A673 (cell line): ENCODE measurements at regions not wholly inside any gene's neighbourhood (a gene's known extent, or its start where the extent isn't known, plus 50 kb on each side); places are given as distances from the start of the nearest gene placed in this dataset.

Source experiments
- BruUV-seq: library from RNA; stranded (reverse); fragments of 400-500 nt; replicated peaks from 2 replicates; lab custom pipeline; 2021; lab: Mats Ljungman, UMichigan
- CTCF ChIA-PET: fragments of 300-600 bp; sonication (Branson Sonifier 250); formaldehyde crosslinking; loops from one replicate; lab custom pipeline; 2022; ENCODE audit warnings: antibody characterized with exemption; lab: Charles Lee
- POLR2A ChIA-PET: fragments of 300-600 bp; sonication (Branson Sonifier 250); formaldehyde crosslinking; loops from one replicate; lab custom pipeline; 2022; ENCODE audit warnings: antibody characterized with exemption; ENCODE audit not compliant: low non-redundant PET; lab: Charles Lee
- DNase-seq: peaks from one replicate; pipeline ENCODE4 v3.0.0-alpha.2; 2015; ENCODE audit warnings: low spot score
- H3K27ac ChIP-seq: fragments of 200-600 bp; sonication (generic); 2 replicates; pipeline ENCODE4 v1.5.1; 2016; ENCODE audit warnings: mixed run types, low read depth, mild to moderate bottlenecking, mixed read lengths, antibody characterized with exemption, low read length; ENCODE audit not compliant: poor library complexity, severe bottlenecking
- H3K27me3 ChIP-seq: fragments of 200-600 bp; sonication (generic); replicated peaks from 2 replicates; pipeline ENCODE4 v1.6.1; 2017; ENCODE audit warnings: mixed run types, low read depth, mild to moderate bottlenecking, mixed read lengths, antibody characterized with exemption, low read length; ENCODE audit not compliant: insufficient read depth, poor library complexity
- H3K36me3 ChIP-seq: fragments of 200-600 bp; sonication (generic); 2 replicates; pipeline ENCODE4 v1.6.1; 2016; ENCODE audit warnings: mixed run types, mild to moderate bottlenecking, mixed read lengths, antibody characterized with exemption, low read length; ENCODE audit not compliant: insufficient read depth, poor library complexity, severe bottlenecking
- H3K4me1 ChIP-seq: fragments of 200-600 bp; sonication (generic); 2 replicates; pipeline ENCODE4 v1.6.1; 2017; ENCODE audit warnings: mixed run types, mild to moderate bottlenecking, mixed read lengths, antibody characterized with exemption, low read length; ENCODE audit not compliant: insufficient read depth, poor library complexity, severe bottlenecking
- H3K4me3 ChIP-seq: fragments of 200-600 bp; sonication (generic); 2 replicates; pipeline ENCODE4 v1.5.1; 2016; ENCODE audit warnings: low read depth, mixed run types, mild to moderate bottlenecking, mixed read lengths, low read length; ENCODE audit not compliant: poor library complexity, severe bottlenecking
- H3K9me3 ChIP-seq: fragments of 200-600 bp; sonication (generic); 2 replicates; pipeline ENCODE4 v1.6.1; 2016; ENCODE audit warnings: mixed run types, low read depth, mild to moderate bottlenecking, mixed read lengths, antibody characterized with exemption, low read length; ENCODE audit not compliant: poor library complexity, severe bottlenecking
- CTCF ChIP-seq: fragments of 300-800, 200-600 bp; sonication (generic); conservative IDR thresholded peaks from 2 replicates; pipeline ENCODE4 v1.5.1; 2017; ENCODE audit warnings: low read depth, mild to moderate bottlenecking, antibody characterized with exemption, low read length, moderate library complexity, mixed read lengths
- EZH2 ChIP-seq: fragments of 200-600 bp; sonication (generic); IDR thresholded peaks from 2 replicates; pipeline ENCODE4 v1.6.1; 2017; ENCODE audit warnings: borderline replicate concordance, low read depth, mild to moderate bottlenecking, mixed read lengths, antibody characterized with exemption, low read length; ENCODE audit not compliant: poor library complexity, severe bottlenecking
- intact Hi-C: fragments of 100-400 bp; cut with micrococcal nuclease; formaldehyde crosslinking; loops from one replicate; pipeline ENCODE4 v1.10.0; 2022; ENCODE audit not compliant: unreplicated experiment

GRCh38 chr2:239582476-239582875 lies 181.7 kb upstream of the HDAC4 start:
- BruUV-seq, result no TSS peak
- DNase-seq, result no peak
- TF ChIP-seq EZH2 (no peak), CTCF (no peak)
- ChIA-PET CTCF (no interaction called here), POLR2A (no interaction called here)
- Histone ChIP-seq H3K27ac (no peak overlapping the region), H3K27me3 (no peaks in the 10 kb centered on the region), H3K9me3 (no peaks in the 10 kb centered on the region), H3K4me1 (no peaks in the 10 kb centered on the region), H3K36me3 (no peaks in the 10 kb centered on the region), H3K4me3 (no peak overlapping the region)
- intact Hi-C loops, result no loop called here

- Histone ChIP-seq H3K36me3 (no peaks in the 10 kb centered on the region), H3K27me3 (no peaks in the 10 kb centered on the region), H3K4me3 (no peak overlapping the region), H3K4me1 (no peaks in the 10 kb centered on the region), H3K27ac (no peak overlapping the region), H3K9me3 (no peaks in the 10 kb centered on the region)
- ChIA-PET CTCF (no interaction called here), POLR2A (no interaction called here)
- no peak for TF ChIP-seq EZH2
- TF ChIP-seq CTCF, result no peak
- no peak for DNase-seq
- intact Hi-C loops, result no loop called here
- no TSS peak for BruUV-seq
These were observed 180.6 kb upstream of the HDAC4 start for GRCh38 chr2:239581352-239581901.

GRCh38 chr2:239580199-239580527 lies 179.3 kb upstream of the HDAC4 start:
- ChIA-PET CTCF (no interaction called here), POLR2A (no interaction called here)
- intact Hi-C loops, result no loop called here
- H3K27me3 ChIP-seq, result no peaks in the 10 kb centered on the region
- no peak for DNase-seq
- no peak overlapping the region for H3K27ac ChIP-seq
- no peaks in the 10 kb centered on the region for H3K4me1 ChIP-seq
- no peaks in the 10 kb centered on the region for H3K36me3 ChIP-seq
- TF ChIP-seq EZH2, result no peak
- no peak for TF ChIP-seq CTCF
- no TSS peak for BruUV-seq
- H3K4me3 ChIP-seq, result no peak overlapping the region
- no peaks in the 10 kb centered on the region for H3K9me3 ChIP-seq
